Stromal cell of bone marrow (primary cell): ENCODE measurements at regions not wholly inside any gene's neighbourhood (a gene's known extent, or its start where the extent isn't known, plus 50 kb on each side); places are given as distances from the start of the nearest gene placed in this dataset.
"Not testable (repeated sequence)": the region's sequence is repeated elsewhere in the genome, so short reads cannot be mapped to it uniquely, and the experiment has no call there.

ENCODE experiments used
- DNase-seq: peaks from one replicate; pipeline ENCODE4 v3.0.0-alpha.2; 2012; ENCODE audit warnings: low read depth

- DNase-seq, result not testable (repeated sequence)
Measured at GRCh38 chr16:18263046-18263445, 73.5 kb downstream of the NPIPA8 start.

- DNase-seq, result not testable (repeated sequence)
Measured at GRCh38 chr16:18261848-18262247, 74.7 kb downstream of the NPIPA8 start.

- not testable (repeated sequence) for DNase-seq
Measured at GRCh38 chr16:18259496-18260176, 76.9 kb downstream of the NPIPA8 start.

GRCh38 chr16:18252943-18253342 is 83.6 kb downstream of the NPIPA8 start:
- DNase-seq, result not testable (repeated sequence)

GRCh38 chr16:18230505-18230904 is 106.0 kb downstream of the NPIPA8 start:
- not testable (repeated sequence) for DNase-seq

- DNase-seq, result not testable (repeated sequence)
Measured at GRCh38 chr16:18222054-18223009, 114.2 kb downstream of the NPIPA8 start.

- not testable (repeated sequence) for DNase-seq
Measured at GRCh38 chr16:18217741-18218140, 118.8 kb downstream of the NPIPA8 start.

GRCh38 chr16:18216814-18217213 is 119.7 kb downstream of the NPIPA8 start:
- not testable (repeated sequence) for DNase-seq

GRCh38 chr16:18213810-18214209 is 122.7 kb downstream of the NPIPA8 start:
- DNase-seq, result not testable (repeated sequence)

GRCh38 chr16:18211505-18211904 is 125.0 kb downstream of the NPIPA8 start:
- DNase-seq, result not testable (repeated sequence)

- DNase-seq, result not testable (repeated sequence)
Measured at GRCh38 chr16:18204786-18205185, 131.8 kb downstream of the NPIPA8 start.

- not testable (repeated sequence) for DNase-seq
Measured at GRCh38 chr16:18204309-18204708, 132.2 kb downstream of the NPIPA8 start.

GRCh38 chr16:18201511-18201910 is 135.0 kb downstream of the NPIPA8 start:
- DNase-seq, result not testable (repeated sequence)

GRCh38 chr16:18192389-18192788 is 144.1 kb downstream of the NPIPA8 start:
- DNase-seq, result not testable (repeated sequence)

- DNase-seq, result not testable (repeated sequence)
Measured at GRCh38 chr16:18190179-18190578, 146.4 kb downstream of the NPIPA8 start.

- DNase-seq, result not testable (repeated sequence)
Measured at GRCh38 chr16:18184755-18185154, 151.8 kb downstream of the NPIPA8 start.

GRCh38 chr16:18181028-18181427 is 155.5 kb downstream of the NPIPA8 start:
- not testable (repeated sequence) for DNase-seq

- DNase-seq, result not testable (repeated sequence)
Measured at GRCh38 chr16:18173945-18174497, 162.5 kb downstream of the NPIPA8 start.

- not testable (repeated sequence) for DNase-seq
Measured at GRCh38 chr16:18162293-18162692, 174.2 kb downstream of the NPIPA8 start.

- not testable (repeated sequence) for DNase-seq
Measured at GRCh38 chr16:18161224-18161623, 175.3 kb downstream of the NPIPA8 start.

GRCh38 chr16:18159185-18159584 is 177.4 kb downstream of the NPIPA8 start:
- not testable (repeated sequence) for DNase-seq

- not testable (repeated sequence) for DNase-seq
Measured at GRCh38 chr16:18157854-18158253, 178.7 kb downstream of the NPIPA8 start.
